ENCODE measurements at regions not wholly inside any gene's neighbourhood (a gene's known extent, or its start where the extent isn't known, plus 50 kb on each side); places are given as distances from the start of the nearest gene placed in this dataset.

- TF ChIP-seq EZH2 (IDR thresholded peaks at IDR 0.05; ENCODE audit: insufficient read depth, poor library complexity, severe bottlenecking) (no peak), EZH2phosphoT487 (IDR thresholded peaks at IDR 0.05; ENCODE audit: insufficient read depth, low read depth) (no peak)
- in situ Hi-C loops (cut with MboI): no loop called here
- no peaks in the 10 kb centered on the region for H3K79me2 ChIP-seq (ENCODE audit: insufficient read depth)
- no peaks in the 10 kb centered on the region for H3K4me1 ChIP-seq (ENCODE audit: insufficient read depth)
- H3K9ac ChIP-seq: no peak overlapping the region
- no peaks in the 10 kb centered on the region for H4K20me1 ChIP-seq (ENCODE audit: insufficient read depth)
- no peak overlapping the region for H2AFZ ChIP-seq
- H3K4me3 ChIP-seq: no peak overlapping the region
- no peaks in the 10 kb centered on the region for H3K9me2 ChIP-seq (ENCODE audit: insufficient read depth)
- no peaks in the 10 kb centered on the region for H3K27me3 ChIP-seq (replicated peaks; ENCODE audit: insufficient read depth)
- no peaks in the 10 kb centered on the region for H3K36me3 ChIP-seq (ENCODE audit: low read depth)
- no peaks in the 10 kb centered on the region for H3F3A ChIP-seq (ENCODE audit: insufficient read depth)
- no peak for DNase-seq
- H3K9me3 ChIP-seq (ENCODE audit: low read depth): no peaks in the 10 kb centered on the region
- no peak overlapping the region for H3K27ac ChIP-seq
- WGBS, 2 experiments (ENCODE audit: low coverage in 1 of 2, low lambda C conversion rate in 2 of 2, missing lambda C conversion rate in 2 of 2): 34 to 56% methylated on average over 2 of the region's 2 CpGs
- no peak overlapping the region for H3K4me2 ChIP-seq (ENCODE audit: unreplicated experiment)
These were observed 405.9 kb downstream of the NR2F2 start for GRCh38 chr15:96736384-96736783.

GRCh38 chr15:96737408-96737807 is 406.9 kb downstream of the NR2F2 start:
- 34 to 44% methylated on average over 6 of the region's 6 CpGs for WGBS, 2 experiments (ENCODE audit: low coverage in 1 of 2, low lambda C conversion rate in 2 of 2, missing lambda C conversion rate in 2 of 2)
- Histone ChIP-seq H3K4me3 (no peak overlapping the region), H4K20me1 (ENCODE audit: insufficient read depth) (no peaks in the 10 kb centered on the region), H3K36me3 (ENCODE audit: low read depth) (no peaks in the 10 kb centered on the region), H2AFZ (no peak overlapping the region), H3K9ac (no peak overlapping the region), H3K4me2 (ENCODE audit: unreplicated experiment) (no peak overlapping the region), H3F3A (ENCODE audit: insufficient read depth) (no peaks in the 10 kb centered on the region), H3K27ac (no peak overlapping the region), H3K9me3 (ENCODE audit: low read depth) (no peaks in the 10 kb centered on the region), H3K79me2 (ENCODE audit: insufficient read depth) (no peaks in the 10 kb centered on the region), H3K27me3 (replicated peaks; ENCODE audit: insufficient read depth) (no peaks in the 10 kb centered on the region), H3K4me1 (ENCODE audit: insufficient read depth) (no peaks in the 10 kb centered on the region), H3K9me2 (ENCODE audit: insufficient read depth) (no peaks in the 10 kb centered on the region)
- DNase-seq: no peak
- in situ Hi-C loops (cut with MboI): no loop called here
- TF ChIP-seq EZH2 (IDR thresholded peaks at IDR 0.05; ENCODE audit: insufficient read depth, poor library complexity, severe bottlenecking) (no peak), EZH2phosphoT487 (IDR thresholded peaks at IDR 0.05; ENCODE audit: insufficient read depth, low read depth) (no peak)

DNA sequence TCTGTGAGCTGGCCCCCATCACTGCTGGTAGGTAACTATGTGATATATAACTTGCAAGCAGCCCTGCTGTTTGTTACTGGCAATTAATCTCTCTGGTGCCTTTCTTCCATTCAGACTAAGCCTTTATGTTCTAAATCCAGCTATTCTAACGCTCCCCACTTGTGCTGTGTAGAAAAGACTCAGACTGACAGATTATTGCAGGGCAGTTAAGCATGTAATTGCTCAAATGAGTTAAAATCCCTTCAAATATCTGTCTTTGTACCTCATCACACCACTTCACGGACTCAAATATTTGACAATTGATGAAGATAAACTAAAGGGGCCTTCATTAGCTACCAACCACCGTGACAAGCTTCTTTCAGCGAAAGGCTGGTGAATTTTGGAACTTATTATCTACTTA is 416.2 kb downstream of the NR2F2 start:
- H3K4me2 ChIP-seq (ENCODE audit: unreplicated experiment): no peak overlapping the region
- H3K27ac ChIP-seq: no peak overlapping the region
- H4K20me1 ChIP-seq (ENCODE audit: insufficient read depth): no peaks in the 10 kb centered on the region
- in situ Hi-C loops (cut with MboI): no loop called here
- 2 to 5% methylated on average over 4 of the region's 4 CpGs for WGBS, 2 experiments (ENCODE audit: low coverage in 1 of 2, low lambda C conversion rate in 2 of 2, missing lambda C conversion rate in 2 of 2)
- H3K4me1 ChIP-seq (ENCODE audit: insufficient read depth): no peaks in the 10 kb centered on the region
- H3K27me3 ChIP-seq (replicated peaks; ENCODE audit: insufficient read depth): no peaks in the 10 kb centered on the region
- no peak overlapping the region for H3K4me3 ChIP-seq
- H3F3A ChIP-seq (ENCODE audit: insufficient read depth): no peaks in the 10 kb centered on the region
- no peak overlapping the region for H2AFZ ChIP-seq
- DNase-seq: no peak
- no peak for TF ChIP-seq EZH2 (IDR thresholded peaks at IDR 0.05; ENCODE audit: insufficient read depth, poor library complexity, severe bottlenecking)
- TF ChIP-seq EZH2phosphoT487 (IDR thresholded peaks at IDR 0.05; ENCODE audit: insufficient read depth, low read depth): no peak
- no peaks in the 10 kb centered on the region for H3K9me2 ChIP-seq (ENCODE audit: insufficient read depth)
- no peak overlapping the region for H3K9ac ChIP-seq
- no peaks in the 10 kb centered on the region for H3K9me3 ChIP-seq (ENCODE audit: low read depth)
- no peaks in the 10 kb centered on the region for H3K36me3 ChIP-seq (ENCODE audit: low read depth)
- H3K79me2 ChIP-seq (ENCODE audit: insufficient read depth): no peaks in the 10 kb centered on the region

GRCh38 chr15:96747291-96747690 is 416.8 kb downstream of the NR2F2 start:
- no peaks in the 10 kb centered on the region for H3K9me2 ChIP-seq (ENCODE audit: insufficient read depth)
- no peaks in the 10 kb centered on the region for H3K4me1 ChIP-seq (ENCODE audit: insufficient read depth)
- H3K4me3 ChIP-seq: no peak overlapping the region
- no peaks in the 10 kb centered on the region for H3K79me2 ChIP-seq (ENCODE audit: insufficient read depth)
- no peak overlapping the region for H3K9ac ChIP-seq
- no peaks in the 10 kb centered on the region for H3K36me3 ChIP-seq (ENCODE audit: low read depth)
- no peaks in the 10 kb centered on the region for H3K9me3 ChIP-seq (ENCODE audit: low read depth)
- no peak for DNase-seq
- no peaks in the 10 kb centered on the region for H3F3A ChIP-seq (ENCODE audit: insufficient read depth)
- no peak for TF ChIP-seq EZH2phosphoT487 (IDR thresholded peaks at IDR 0.05; ENCODE audit: insufficient read depth, low read depth)
- no peak for TF ChIP-seq EZH2 (IDR thresholded peaks at IDR 0.05; ENCODE audit: insufficient read depth, poor library complexity, severe bottlenecking)
- H3K4me2 ChIP-seq (ENCODE audit: unreplicated experiment): no peak overlapping the region
- no peaks in the 10 kb centered on the region for H3K27me3 ChIP-seq (replicated peaks; ENCODE audit: insufficient read depth)
- H4K20me1 ChIP-seq (ENCODE audit: insufficient read depth): no peaks in the 10 kb centered on the region
- 20 to 22% methylated on average over 4 of the region's 4 CpGs for WGBS, 2 experiments (ENCODE audit: low coverage in 1 of 2, low lambda C conversion rate in 2 of 2, missing lambda C conversion rate in 2 of 2)
- H2AFZ ChIP-seq: no peak overlapping the region
- no peak overlapping the region for H3K27ac ChIP-seq
- in situ Hi-C loops (cut with MboI): no loop called here

GRCh38 chr15:96750361-96750760 is 419.9 kb downstream of the NR2F2 start:
- Histone ChIP-seq H3K4me2 (ENCODE audit: unreplicated experiment) (no peak overlapping the region), H3K9me3 (ENCODE audit: low read depth) (no peaks in the 10 kb centered on the region), H3K27me3 (replicated peaks; ENCODE audit: insufficient read depth) (no peaks in the 10 kb centered on the region), H3K4me3 (no peak overlapping the region), H3K36me3 (ENCODE audit: low read depth) (no peaks in the 10 kb centered on the region), H3K79me2 (ENCODE audit: insufficient read depth) (no peaks in the 10 kb centered on the region), H3K4me1 (ENCODE audit: insufficient read depth) (no peaks in the 10 kb centered on the region), H4K20me1 (ENCODE audit: insufficient read depth) (no peaks in the 10 kb centered on the region), H3K9ac (no peak overlapping the region), H3K27ac (no peak overlapping the region), H3F3A (ENCODE audit: insufficient read depth) (no peaks in the 10 kb centered on the region), H3K9me2 (ENCODE audit: insufficient read depth) (no peaks in the 10 kb centered on the region), H2AFZ (no peak overlapping the region)
- no peak for TF ChIP-seq EZH2 (IDR thresholded peaks at IDR 0.05; ENCODE audit: insufficient read depth, poor library complexity, severe bottlenecking)
- no peak for TF ChIP-seq EZH2phosphoT487 (IDR thresholded peaks at IDR 0.05; ENCODE audit: insufficient read depth, low read depth)
- in situ Hi-C loops (cut with MboI): no loop called here
- no peak for DNase-seq
- WGBS, 2 experiments (ENCODE audit: low coverage in 1 of 2, low lambda C conversion rate in 2 of 2, missing lambda C conversion rate in 2 of 2): 22 to 29% methylated on average over 3 of the region's 3 CpGs

All from GM23248 (cell line).